GM21528 (cell line): ENCODE measurements at regions not wholly inside any gene's neighbourhood (a gene's known extent, or its start where the extent isn't known, plus 50 kb on each side); places are given as distances from the start of the nearest gene placed in this dataset.
"Not testable (repeated sequence)": the region's sequence is repeated elsewhere in the genome, so short reads cannot be mapped to it uniquely, and the experiment has no call there.

Source experiments
- ATAC-seq: cut with Tn5 transposase; IDR thresholded peaks from one replicate; pipeline ENCODE4 v1.9.1; 2021; ENCODE audit warnings: mild to moderate bottlenecking, moderate library complexity; ENCODE audit not compliant: unreplicated experiment, low FRiP score

DNA sequence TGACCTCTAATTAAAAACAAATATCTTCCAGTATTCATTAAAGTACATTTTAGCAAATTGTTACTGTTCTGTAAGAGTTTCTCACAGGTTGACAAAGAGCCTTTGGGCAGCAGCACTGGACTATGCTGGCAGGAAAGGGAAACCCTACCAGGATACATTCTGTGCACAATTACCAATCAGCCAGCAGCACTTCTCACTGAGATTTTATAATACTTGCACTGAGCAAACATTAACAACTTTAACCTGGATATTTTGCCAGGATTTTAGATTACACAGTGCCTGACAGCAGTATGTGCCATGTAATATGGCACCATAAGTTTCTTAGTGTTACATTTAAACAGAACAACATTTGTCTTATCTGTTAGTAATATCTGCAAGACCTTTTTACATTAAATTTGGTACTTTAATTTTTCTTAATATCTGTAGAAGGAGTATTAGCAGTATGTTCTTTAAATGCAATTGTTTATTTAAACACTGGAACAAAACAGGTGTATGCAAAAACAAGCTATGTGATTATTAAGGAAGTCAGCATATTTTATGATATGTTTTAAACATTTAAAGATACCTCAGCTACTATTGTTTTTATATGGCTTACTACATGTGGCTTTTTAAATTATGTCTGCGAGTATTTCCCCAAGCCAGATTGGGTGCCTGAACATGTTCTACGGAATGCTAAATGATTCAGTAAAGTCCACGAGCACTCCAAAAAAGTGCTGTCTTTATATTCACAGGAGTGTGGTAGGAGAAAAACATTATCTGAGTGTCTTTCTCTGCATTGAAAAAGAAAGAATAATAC, 699.0 kb upstream of the LUZP2 start:
- no peak for ATAC-seq

DNA sequence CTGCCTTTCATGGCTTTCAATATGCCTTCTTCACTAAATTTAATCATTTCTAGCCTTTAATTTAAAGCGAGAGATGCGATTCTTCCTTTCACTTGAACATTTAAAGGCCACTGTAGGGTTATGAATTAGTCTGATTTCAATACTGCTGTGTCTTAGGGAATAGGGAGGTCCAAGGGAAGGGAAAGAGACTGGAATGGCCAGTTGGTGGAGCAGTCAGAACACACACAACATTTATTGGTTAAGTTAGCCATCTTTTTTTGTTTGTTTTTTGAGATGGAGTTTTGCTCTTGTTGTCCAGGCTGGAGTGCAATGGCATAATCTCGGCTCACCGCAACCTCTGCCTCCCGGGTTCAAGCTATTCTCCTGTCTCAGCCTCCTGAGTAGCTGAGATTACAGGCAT, 662.5 kb upstream of the LUZP2 start:
- not testable (repeated sequence) for ATAC-seq

DNA sequence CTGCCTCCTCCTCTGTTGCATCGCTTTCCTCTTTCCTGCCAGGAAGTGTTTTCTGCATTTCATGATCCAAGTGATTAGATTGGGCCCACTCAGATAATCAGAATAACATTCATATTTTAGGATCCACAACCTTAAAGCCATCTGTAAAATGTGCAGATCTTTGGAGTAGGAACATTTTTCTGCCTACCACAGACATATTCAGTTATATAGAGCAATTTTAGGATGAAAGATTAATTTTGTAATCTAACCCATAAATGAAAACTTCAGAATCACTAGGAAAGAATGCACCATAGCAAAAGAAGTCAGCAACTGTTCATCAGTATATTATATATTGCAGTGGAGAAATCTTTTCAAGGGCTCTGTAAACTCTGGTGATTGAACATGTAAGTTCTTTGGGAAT, 659.9 kb upstream of the LUZP2 start:
- ATAC-seq, result no peak

DNA sequence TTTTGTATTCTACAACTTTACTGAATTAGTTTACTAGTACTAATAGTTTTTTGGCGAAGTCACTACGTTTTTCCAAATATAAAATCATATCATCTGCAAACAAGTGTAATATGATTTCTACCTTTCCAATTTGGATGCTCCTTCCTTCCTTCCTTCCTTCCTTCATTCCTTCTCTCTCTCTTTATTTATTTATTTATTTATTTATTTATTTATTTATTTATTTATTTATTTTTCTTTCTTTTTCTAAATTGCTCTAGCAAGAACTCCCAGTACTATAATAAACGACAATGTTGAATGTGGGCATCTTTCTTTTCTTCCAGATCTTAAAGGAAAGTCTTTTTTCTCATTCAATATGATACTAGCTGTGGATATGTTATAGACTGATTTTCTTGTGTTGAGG, 656.0 kb upstream of the LUZP2 start:
- ATAC-seq, result no peak

DNA sequence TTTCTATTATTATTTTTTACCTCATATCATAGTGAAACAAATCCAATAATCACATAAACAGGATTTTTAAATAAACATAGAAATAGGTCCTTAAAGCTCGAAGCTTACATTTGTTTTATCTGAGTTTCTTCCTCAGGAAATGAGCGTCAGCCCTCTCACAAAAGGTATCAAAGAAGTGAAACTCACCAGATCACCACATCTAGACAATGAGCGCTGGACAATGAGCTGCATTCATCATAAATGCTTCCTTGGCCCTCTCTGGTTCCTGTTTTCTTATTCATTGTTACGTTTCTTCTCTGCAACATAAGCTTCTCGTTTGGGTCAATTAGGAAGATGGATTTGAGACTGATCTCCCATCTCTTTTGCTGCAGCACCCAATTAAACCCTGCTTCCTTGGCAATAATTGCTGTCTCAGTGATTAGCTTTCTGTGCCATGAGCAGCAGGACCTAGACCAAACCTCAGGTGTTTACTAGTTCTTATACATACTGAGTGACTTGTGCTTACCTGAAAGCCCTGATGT, 649.9 kb upstream of the LUZP2 start:
- no peak for ATAC-seq

DNA sequence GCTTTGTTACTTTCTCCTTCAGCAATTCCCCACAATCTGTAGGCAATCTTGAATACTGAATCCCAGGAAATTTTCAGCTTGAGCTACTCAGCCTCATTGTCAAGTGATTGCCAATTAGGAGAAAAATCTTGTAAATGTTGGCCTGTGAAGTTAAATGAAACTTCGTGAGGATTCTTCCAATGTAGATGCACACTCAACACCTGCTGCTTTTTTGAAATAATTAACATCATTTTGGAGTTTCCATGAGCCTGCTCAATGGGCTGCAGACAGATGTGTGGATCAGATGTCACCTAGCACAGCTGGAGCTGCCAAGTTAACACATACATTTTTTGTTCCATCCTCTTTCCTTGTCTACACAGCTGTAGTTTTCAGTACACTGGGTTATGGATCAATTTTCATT, 645.6 kb upstream of the LUZP2 start:
- ATAC-seq, result no peak

DNA sequence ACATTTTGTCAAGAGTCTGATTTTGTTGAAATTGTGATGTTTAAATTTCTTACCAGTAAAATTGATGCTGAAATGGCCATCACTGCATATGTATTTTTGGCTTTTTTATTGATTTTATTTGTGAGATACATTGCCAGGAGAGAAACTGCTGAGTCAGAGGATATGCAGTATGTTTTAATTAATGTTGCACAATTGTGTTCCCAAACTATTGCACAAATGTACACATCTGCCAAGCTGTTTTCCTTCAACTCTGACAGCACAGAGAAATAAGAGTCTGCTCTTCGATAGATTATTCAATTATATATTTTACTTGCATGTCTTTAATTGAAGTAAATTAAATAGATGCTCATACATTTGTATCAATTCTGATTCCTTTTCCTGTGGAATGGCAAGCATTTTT, 640.2 kb upstream of the LUZP2 start:
- ATAC-seq, result no peak

DNA sequence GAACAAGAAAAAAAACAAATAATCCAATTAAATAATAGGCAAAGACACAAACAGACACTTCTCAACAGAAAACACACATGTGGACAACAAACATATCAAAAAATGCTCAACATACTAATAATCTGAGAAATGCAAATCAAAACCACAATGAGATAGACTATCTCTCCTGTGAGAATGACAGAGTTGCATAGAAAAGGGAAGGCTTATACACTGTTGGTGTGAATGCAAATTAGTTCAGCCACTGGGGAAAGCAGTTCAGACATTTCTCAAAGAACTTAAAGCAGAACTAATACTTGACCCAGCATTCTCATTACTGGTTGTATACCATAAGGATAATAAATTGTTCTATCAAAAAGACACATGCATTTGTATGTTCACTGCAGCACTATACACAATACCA, 637.8 kb upstream of the LUZP2 start:
- ATAC-seq, result no peak

DNA sequence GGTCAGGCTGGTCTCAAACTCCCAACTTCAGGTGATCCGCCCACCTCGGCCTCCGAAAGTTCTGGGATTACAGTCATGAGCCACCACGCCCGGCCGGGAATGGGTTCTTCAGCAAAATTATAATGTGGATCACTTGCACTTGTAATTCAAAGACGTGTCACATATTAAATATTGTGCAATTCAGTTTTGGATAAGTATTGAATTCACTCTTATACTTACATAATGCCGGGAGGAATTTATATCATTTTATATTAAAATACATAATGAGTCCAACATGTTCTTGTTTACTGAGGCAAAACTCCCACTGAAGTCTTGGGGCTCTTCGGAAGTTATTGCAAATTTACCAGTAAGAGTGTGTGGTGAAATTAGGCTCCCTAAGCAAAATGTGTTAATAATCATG, 635.2 kb upstream of the LUZP2 start:
- ATAC-seq, result no peak

DNA sequence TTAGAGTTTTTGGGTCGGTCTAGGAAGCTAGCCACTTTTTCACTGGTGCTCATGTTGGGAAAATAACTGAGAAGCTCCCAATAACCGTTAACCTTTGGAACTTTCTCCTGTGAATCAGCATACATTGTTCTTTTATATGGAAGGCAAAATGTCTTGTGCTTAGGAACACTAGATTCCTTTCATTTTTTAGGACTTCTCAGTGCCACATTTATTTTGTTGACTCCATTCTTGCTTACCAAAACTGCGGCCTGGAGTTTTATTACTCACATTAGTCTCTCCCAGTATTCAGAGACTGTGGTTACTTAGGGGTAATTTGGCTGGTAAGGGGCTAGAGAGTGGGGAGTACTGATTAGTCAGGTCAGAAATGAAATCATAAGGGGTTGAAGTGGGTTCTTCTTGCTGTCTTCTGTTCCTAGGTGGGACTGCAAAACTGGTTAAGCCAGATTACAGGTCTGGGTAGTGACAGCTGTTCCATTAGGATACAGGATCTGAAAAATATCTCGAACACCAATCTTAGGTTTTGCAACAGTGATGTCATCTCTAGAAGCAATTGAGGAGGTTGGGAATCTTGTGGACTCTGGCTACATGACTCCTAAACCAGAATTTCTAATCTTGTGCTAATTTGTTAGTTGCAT, 631.4 kb upstream of the LUZP2 start:
- no peak for ATAC-seq

DNA sequence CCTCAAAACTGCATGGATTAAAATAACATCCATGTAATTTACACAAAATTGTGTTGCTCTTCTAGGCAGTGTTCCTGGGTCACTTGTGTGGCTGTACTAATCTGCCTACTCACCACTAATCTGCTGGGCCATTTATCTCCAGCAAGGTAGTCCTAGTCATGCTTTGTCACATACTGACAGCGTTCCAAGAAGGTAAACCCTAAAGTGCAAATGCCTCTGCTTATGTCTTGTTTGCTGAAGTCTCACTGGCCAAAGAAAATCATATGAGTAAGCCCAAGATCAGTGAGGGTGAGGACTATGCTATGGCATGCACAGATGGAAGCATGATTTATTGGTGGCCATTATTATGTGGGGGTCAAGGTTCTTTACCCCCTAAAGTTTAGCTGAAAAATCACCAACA, 630.2 kb upstream of the LUZP2 start:
- no peak for ATAC-seq

DNA sequence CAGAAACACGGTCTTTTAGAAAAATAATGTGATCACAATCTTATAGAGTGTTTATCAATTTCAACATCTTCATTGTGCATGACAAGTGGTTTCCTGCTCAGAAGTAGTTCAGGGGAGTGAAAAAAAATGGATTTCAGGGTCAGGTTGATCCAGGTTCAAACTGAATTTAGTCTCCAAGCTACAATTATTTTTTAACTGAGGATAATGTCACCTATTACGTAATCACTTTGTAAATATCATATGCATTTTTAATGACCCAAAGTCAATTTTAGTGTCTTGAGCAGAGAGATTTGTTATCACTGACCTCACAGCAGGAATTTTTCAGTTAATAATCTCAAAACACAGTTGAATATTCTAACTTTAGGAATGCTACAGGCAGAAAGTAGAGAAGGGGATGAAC, 627.2 kb upstream of the LUZP2 start:
- ATAC-seq, result no peak

DNA sequence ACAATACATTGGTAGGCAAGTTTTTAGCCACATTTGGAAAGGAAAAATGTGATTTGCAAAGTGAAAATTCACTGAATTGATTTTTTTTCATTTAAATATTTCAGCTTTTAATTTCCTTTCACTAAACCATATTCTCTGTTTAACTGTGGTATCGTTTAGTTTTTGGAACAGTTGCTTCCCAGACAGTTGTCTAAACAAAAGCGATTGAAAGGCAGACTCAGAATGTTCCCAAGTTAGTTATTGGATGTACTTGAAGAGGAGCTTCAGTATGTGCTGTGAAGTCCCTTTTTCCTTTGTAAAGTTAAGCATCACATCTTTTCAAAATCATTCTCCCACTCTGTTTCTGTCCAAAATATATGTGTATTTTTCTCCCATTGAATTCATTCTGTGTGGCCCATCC, 623.4 kb upstream of the LUZP2 start:
- no peak for ATAC-seq

DNA sequence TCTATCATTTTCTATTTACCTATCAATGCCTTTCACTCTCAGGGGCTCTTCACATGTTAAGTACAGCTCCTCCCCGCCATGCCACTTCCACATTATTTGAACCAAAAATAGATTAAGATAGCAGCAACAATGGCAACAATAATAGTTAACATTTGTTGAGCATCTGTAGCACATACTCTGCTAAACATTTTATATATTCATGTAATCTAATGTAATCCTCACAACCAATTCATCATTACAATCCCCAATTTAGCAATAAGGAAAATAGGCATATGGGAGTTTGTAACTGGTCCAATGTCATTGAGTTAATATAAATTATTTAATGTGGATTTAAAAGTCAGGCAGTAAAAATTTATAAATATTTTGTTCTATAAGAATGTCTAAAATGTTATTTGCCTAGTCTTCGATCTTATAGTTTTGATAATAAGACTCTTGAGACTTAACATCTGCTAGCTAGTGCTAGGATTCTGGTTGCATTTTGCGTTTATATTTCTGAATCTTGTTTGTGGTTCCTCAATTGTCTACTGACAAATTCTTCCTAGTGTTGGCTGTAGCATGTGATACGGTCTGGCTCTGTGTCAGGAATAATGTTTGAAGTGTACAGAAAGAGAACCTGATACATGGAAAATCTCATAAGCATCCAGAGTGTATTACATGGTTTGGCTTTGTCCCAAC, 621.5 kb upstream of the LUZP2 start:
- ATAC-seq, result no peak

DNA sequence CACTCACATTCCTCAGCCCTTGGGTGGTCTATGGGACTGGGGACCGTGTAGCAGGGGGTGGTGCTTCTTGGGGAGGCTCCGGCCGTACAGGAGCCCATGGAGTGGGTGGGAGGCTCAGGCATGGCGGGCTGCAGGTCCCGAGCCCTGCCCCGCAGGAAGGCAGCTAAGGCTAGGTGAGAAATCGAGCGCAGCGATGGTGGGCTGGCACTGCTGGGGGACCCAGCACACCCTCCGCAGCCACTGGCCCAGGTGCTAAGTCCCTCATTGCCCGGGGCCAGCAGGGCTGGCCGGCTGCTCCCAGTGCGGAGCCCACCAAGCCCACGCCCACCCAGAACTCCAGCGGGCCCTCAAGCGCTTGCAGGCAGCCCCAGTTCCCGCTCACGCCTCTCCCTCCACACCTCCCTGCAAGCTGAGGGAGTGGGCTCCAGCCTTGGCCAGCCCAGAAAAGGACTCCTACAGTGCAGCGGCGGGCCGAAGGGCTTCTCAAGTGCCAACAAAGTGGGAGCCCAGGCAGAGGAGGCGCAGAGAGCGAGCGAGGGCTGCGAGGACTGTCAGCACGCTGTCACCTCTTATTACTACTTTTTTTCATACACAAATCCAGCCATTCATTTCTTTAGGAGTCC, 613.3 kb upstream of the LUZP2 start:
- ATAC-seq, result not testable (repeated sequence)

DNA sequence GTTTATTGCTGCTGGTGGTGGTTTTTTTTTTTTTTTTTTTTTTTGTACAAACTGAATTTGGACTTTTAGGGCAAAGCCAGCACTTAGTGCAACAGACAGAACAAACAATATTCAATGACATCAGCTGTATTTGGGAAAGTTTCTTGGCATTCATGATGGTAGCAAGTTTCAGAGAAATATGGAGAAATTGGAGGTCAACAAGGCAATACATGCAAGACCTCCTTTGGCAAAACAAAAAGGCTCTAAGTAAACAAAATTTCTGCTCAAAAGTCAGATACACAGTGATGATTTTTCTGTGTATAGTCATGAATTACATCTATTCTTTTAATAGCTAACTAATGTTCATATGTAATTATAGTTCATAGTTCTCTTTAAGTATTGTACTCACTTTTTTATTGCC, 612.5 kb upstream of the LUZP2 start:
- ATAC-seq, result no peak

DNA sequence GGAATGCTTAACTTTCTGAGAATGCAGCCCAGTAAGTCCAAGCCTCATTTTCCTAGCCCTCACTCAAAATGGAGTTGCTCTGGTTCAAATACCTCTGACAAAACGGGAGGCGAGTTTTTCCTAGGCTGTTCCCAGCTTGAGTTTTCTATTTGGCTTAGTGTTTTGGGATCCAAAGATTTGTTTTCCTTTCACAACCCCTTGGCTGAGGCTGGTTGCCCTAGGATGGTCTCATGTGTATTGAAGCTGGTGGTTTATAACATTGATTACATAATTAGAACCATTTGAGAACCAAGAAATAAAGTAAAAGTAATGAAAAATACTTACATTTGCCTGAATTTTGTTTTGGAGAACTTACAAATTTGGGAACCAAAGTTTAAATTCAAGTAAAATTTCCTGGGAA, 611.1 kb upstream of the LUZP2 start:
- ATAC-seq, result no peak

DNA sequence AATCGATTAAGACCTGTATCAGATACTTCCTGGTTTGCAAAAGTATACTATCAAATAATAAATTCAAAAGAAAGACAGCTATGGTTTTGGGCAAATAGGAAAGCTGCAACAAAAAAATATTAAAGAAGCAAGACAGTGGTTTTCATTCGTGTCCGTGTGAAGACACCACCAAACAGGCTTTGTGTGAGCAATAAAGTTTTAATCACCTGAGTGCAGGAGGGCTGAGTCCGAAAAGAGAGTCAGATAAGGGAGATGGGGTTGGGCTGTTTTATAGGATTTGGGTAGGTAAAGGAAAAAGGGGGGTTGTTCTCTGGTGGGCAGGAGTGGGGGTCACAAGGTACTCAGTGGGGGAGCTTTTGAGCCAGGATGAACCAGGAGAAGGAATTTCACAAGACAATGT, 609.7 kb upstream of the LUZP2 start:
- ATAC-seq, result not testable (repeated sequence)

DNA sequence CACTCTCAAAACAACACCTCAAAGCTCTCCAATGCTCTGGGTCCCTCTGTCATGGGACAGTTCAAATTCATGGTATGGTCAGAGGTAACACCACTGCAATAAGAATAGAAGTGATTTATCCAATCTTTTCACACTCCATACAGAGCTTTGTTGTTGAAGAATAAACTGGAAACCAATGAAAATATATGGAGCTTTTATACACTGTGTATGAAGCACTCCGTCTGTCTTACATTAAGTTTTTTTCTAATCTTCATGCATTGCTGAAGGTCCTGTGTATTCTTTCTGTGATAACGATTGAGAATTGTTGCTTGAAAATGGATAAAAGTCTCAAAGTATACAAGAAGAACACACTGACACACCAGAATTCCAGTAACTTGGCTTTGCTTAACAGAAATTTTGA, 603.7 kb upstream of the LUZP2 start:
- ATAC-seq, result no peak

DNA sequence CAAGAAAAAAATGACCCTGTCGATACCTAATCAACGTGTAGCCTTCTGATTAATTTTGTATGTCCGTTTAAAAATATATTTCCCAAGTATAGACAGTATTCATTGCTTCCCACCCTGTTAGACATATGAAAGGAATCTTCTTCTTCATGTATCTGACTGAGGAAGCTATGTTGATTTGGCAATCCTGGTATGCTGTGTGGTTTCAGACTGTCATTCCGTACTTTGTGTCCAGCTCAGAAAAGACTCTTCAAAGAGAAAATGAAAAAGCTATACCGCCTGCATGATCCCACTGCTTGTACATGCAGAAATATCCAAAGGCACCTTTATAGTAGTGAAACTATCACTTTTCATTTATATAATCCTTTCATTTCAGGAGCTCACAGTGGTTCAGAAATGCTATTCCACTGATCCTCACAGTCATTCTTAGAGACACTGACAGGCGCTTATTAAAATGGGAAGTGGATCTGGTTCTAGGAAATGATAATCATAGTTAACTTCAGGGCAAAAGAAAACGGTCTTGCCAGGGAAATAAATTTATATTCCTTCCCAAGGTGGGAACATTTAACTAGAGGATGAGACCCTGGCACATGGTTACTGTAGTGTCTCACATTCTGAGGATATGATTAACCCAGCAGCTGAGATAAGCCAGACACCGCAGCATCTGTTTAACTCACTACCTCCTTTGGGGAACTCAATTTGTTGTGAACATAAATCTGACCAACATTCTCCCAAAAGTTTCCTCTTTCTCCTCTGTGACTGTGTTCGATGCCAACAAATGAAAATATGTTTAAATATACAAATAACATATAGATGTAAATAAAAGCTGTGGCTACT, 599.2 kb upstream of the LUZP2 start:
- ATAC-seq, result no peak
